IPS DF 6.9 (cell line): ENCODE measurements at regions not wholly inside any gene's neighbourhood (a gene's known extent, or its start where the extent isn't known, plus 50 kb on each side); places are given as distances from the start of the nearest gene placed in this dataset.
"Not testable (repeated sequence)": the region's sequence is repeated elsewhere in the genome, so short reads cannot be mapped to it uniquely, and the experiment has no call there.

Experiments
- DNase-seq: peaks from one replicate; pipeline ENCODE4 v3.0.0-alpha.2; 2013; ENCODE audit warnings: low read depth, low spot score
- H3K27ac ChIP-seq: one replicate; pipeline ENCODE4 v1.5.1; 2013; ENCODE audit warnings: low read length, control low read depth
- H3K27me3 ChIP-seq: 2 replicates; pipeline ENCODE4 v1.6.1; 2013; ENCODE audit warnings: mild to moderate bottlenecking, low read length; ENCODE audit not compliant: control insufficient read depth, insufficient read depth
- H3K36me3 ChIP-seq: 2 replicates; pipeline ENCODE4 v1.6.1; 2013; ENCODE audit warnings: low read length; ENCODE audit not compliant: control insufficient read depth, insufficient read depth
- H3K4me1 ChIP-seq: 2 replicates; pipeline ENCODE4 v1.6.1; 2013; ENCODE audit warnings: low read length; ENCODE audit not compliant: control insufficient read depth, insufficient read depth
- H3K4me3 ChIP-seq: 2 replicates; pipeline ENCODE4 v1.5.1; 2013; ENCODE audit warnings: mild to moderate bottlenecking, low read length
- H3K9me3 ChIP-seq: 2 replicates; pipeline ENCODE4 v1.6.1; 2013; ENCODE audit warnings: low read length, inconsistent platforms; ENCODE audit not compliant: control insufficient read depth, insufficient read depth
- WGBS: extraction: QIAGEN DNeasy Blood & Tissue Kit; methylation state at CpG from one replicate; pipeline ENCODE4 v1.1.7; 2013; ENCODE audit warnings: mixed read lengths, missing lambda C conversion rate; ENCODE audit not compliant: insufficient read length, insufficient coverage; 5-methylcytosine and 5-hydroxymethylcytosine counted together

- no peak overlapping the region for H3K27ac ChIP-seq
- H3K4me3 ChIP-seq, result no peak overlapping the region
- peaks cover 2% of the 10 kb centered on the region; the same call in 1 of the 2 replicates for H3K9me3 ChIP-seq
- H3K27me3 ChIP-seq, result no peaks in the 10 kb centered on the region
- WGBS, result no CpG with 5 or more reads among the region's 2 CpGs
- no peak for DNase-seq
- H3K36me3 ChIP-seq, result no peaks in the 10 kb centered on the region
- H3K4me1 ChIP-seq, result no peaks in the 10 kb centered on the region
These were observed 437.3 kb upstream of the HTR1E start for GRCh38 chr6:86500035-86500434.

DNA sequence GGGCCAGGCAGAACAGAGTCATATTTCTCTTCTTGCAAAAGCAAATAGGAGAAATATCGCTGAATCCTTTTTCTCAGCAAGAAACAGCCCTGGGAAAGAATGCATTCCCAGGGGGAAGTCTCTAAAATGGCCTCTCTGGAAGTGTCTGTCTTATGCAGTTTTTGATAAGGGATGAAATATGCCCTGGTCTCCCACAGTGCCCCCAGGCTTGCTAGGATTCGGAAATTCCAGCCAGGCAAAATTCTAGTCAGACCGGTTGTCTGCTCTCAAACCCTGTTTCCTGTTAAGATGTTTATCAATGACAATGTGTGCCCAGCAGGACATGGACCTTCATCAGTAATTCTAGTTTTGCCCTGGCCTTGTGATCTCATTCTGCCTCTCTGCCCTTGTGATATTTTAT is 448.3 kb upstream of the HTR1E start:
- not testable (repeated sequence) for H3K36me3 ChIP-seq, H3K27me3 ChIP-seq, DNase-seq, H3K27ac ChIP-seq, H3K4me1 ChIP-seq, H3K4me3 ChIP-seq, H3K9me3 ChIP-seq
- WGBS, result no CpG with 5 or more reads among the region's 3 CpGs

DNA sequence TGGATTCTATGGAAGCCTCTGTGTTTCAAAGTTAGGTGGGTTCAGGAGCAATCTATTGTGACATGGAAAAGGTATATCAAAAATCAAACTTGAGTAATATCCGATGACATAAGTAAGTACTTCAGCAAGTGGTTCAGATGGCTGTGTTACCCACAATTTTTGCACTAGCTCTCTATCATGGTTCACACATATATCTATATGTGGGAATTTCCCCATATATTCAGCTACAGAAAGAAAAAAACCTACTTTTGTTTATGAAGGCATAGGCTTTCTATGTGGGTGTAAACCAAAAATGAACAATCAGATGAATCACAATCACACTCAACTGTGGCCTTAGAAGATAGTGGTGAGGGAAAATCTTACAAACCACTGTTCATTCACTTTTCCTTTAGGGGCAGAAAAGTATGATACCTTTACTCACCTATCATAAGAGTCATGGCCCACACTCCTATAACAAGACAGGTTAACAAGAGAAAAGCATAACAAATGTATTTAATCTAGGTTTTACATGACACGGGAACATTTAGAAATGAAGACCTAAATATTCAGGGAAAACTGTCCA is 449.6 kb upstream of the HTR1E start:
- no peaks in the 10 kb centered on the region for H3K27me3 ChIP-seq
- no CpG with 5 or more reads among the region's 2 CpGs for WGBS
- no peak overlapping the region for H3K27ac ChIP-seq
- no peak overlapping the region for H3K4me3 ChIP-seq
- DNase-seq, result no peak
- no peaks in the 10 kb centered on the region for H3K36me3 ChIP-seq
- no peaks in the 10 kb centered on the region for H3K9me3 ChIP-seq
- H3K4me1 ChIP-seq, result no peaks in the 10 kb centered on the region

DNA sequence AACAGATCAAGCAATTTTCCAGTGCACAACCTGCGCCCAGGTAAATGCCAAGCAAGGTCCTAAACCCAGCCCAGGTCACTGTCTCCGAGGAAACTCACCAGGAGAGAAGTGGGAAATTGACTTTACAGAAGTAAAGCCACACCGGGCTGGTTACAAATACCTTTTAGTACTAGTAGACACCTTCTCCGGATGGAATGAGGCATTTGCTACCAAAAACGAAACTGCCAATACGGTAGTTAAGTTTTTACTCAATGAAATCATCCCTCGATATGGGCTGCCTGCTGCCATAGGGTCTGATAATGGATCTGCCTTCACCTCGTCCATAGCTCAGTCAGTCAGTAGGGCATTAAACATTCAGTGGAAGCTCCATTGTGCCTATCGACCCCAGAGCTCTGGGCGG is 459.0 kb upstream of the HTR1E start:
- not testable (repeated sequence) for H3K27ac ChIP-seq, H3K36me3 ChIP-seq, DNase-seq, H3K4me1 ChIP-seq, H3K4me3 ChIP-seq, H3K27me3 ChIP-seq, H3K9me3 ChIP-seq
- WGBS, result no CpG with 5 or more reads among the region's 10 CpGs

DNA sequence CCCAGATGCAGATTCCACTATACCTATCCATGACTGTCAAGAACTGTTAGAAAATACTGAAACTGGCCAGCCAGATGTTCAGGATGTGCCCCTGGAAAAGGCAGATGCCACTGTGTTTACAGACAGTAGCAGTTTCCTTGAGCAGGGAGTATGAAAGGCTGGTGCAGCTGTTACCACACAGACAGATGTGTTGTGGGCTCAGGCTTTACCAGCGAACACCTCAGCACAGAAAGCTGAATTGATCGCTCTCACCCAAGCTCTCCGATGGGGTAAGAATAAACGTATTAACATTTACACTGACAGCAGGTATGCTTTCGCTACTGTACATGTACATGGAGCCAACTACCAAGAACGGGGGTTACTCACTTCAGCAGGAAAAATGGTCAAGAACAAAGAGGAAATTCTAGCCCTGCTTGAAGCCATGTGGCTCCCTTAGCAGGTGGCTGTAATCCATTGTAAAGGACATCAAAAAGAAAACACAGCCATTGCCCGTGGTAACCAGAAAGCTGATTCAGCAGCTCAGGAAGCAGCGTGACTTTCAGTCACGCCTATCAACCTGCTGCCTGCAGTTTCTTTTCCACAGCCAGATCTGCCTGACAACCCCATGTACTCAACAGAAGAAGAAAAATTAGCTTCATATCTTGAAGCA is 459.7 kb upstream of the HTR1E start:
- WGBS, result no CpG with 5 or more reads among the region's 9 CpGs
- Histone ChIP-seq H3K4me3 (no peak overlapping the region), H3K36me3 (no peaks in the 10 kb centered on the region), H3K4me1 (no peaks in the 10 kb centered on the region; the same call in 1 of the 2 replicates), H3K9me3 (no peaks in the 10 kb centered on the region), H3K27me3 (no peaks in the 10 kb centered on the region), H3K27ac (no peak overlapping the region)
- no peak for DNase-seq

DNA sequence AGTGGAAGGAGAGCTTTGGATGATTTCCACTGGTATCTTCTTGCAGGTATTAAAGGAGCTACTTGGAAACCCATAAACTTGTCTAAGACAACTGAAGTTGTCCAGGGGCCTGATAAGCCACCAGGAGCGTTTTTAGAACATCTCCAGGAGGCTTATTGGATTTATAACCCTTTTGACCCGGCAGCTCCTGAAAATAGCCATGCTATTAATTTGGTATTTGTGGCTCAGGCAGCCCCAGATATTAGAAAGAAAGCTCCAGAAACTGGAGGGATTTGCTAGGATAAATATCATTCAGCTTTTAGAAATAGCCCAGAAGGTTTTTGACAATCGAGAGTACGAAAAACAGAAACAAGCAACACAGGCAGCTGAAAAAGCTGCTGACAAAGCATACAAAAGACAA is 461.0 kb upstream of the HTR1E start:
- H3K4me1 ChIP-seq, result no peaks in the 10 kb centered on the region; the same call in 1 of the 2 replicates

DNA sequence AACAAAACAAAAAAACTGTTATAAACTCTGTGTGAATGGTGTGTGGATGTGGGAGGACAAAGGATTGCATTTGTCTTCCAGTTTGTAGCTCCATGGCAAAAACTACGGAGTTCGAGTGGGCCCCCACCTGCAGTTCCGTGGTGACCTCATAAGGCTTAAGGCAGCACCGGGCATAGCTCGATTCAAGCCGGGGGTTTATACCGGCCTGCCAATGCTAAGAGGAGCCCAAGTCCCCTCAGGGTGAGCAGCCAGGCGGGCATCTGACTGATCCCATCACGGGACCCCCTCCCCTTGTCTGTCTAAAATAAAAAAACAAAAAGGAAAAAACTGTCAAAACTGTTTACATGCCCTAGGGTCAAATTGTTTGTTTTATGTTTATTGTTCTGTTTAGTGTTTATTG is 463.2 kb upstream of the HTR1E start:
- no peak for DNase-seq
- Histone ChIP-seq H3K9me3 (no peaks in the 10 kb centered on the region), H3K4me3 (no peak overlapping the region), H3K36me3 (no peaks in the 10 kb centered on the region), H3K27me3 (no peaks in the 10 kb centered on the region), H3K4me1 (no peaks in the 10 kb centered on the region; the same call in 1 of the 2 replicates), H3K27ac (no peak overlapping the region)
- no CpG with 5 or more reads among the region's 9 CpGs for WGBS

More for the DNA sequence above, 461.0 kb upstream of the HTR1E start:
- WGBS, result no CpG with 5 or more reads among the region's 4 CpGs
- H3K27me3 ChIP-seq, result no peaks in the 10 kb centered on the region
- DNase-seq, result no peak
- no peaks in the 10 kb centered on the region for H3K9me3 ChIP-seq
- no peak overlapping the region for H3K27ac ChIP-seq
- H3K4me3 ChIP-seq, result no peak overlapping the region
- H3K36me3 ChIP-seq, result no peaks in the 10 kb centered on the region

- Histone ChIP-seq H3K4me1 (no peaks in the 10 kb centered on the region), H3K27ac (no peak overlapping the region), H3K4me3 (no peak overlapping the region), H3K36me3 (no peaks in the 10 kb centered on the region), H3K9me3 (no peaks in the 10 kb centered on the region), H3K27me3 (no peaks in the 10 kb centered on the region)
- DNase-seq, result no peak
- WGBS, result no CpG with 5 or more reads among the region's 3 CpGs
These were observed 465.5 kb upstream of the HTR1E start for GRCh38 chr6:86471791-86472190.

DNA sequence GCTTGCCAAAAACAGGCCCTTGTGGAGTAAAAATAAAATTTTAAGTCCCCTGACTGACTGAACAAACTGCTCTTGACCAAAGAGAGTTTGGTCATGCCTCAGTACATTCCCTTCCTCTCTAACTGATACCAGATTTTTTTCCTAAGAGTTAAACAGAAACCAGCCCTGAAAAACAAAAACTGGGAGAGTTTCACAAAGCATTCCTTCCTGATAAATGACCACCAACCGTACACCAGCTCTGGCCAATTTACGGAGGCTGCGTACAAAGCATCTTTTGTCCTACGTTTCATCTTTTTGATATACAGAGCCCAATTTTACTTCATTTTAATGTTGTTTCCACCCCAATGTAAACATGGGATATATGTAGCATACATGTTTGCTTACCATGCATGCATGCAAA is 477.4 kb upstream of the HTR1E start:
- no peak overlapping the region for H3K4me3 ChIP-seq
- no peaks in the 10 kb centered on the region for H3K4me1 ChIP-seq
- no peak for DNase-seq
- WGBS, result no CpG with 5 or more reads among the region's 4 CpGs
- H3K36me3 ChIP-seq, result no peaks in the 10 kb centered on the region
- no peak overlapping the region for H3K27ac ChIP-seq
- no peaks in the 10 kb centered on the region for H3K9me3 ChIP-seq
- H3K27me3 ChIP-seq, result no peaks in the 10 kb centered on the region

DNA sequence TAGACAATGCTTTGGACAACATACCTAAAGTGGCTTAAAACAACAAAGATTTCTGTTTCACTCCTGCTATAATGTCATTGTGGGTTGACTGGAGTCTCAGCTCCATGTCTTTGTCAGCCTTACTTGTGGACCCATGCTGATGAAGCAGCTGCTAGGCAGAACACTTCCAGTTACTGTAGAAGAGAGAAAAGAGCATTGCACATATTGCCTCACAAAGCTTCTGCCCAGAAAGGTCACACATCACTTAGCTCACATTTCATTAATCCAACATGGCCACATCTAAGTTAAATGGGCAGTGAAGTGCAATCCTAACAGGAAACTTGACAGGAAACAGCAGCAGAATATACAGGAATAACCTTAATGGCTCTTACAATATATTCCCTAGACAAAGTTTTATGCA is 480.5 kb upstream of the HTR1E start:
- no peaks in the 10 kb centered on the region for H3K27me3 ChIP-seq
- no peak for DNase-seq
- H3K27ac ChIP-seq, result no peak overlapping the region
- H3K4me1 ChIP-seq, result no peaks in the 10 kb centered on the region
- no peak overlapping the region for H3K4me3 ChIP-seq
- no peaks in the 10 kb centered on the region for H3K36me3 ChIP-seq
- H3K9me3 ChIP-seq, result no peaks in the 10 kb centered on the region

GRCh38 chr6:86453232-86453631 is 484.1 kb upstream of the HTR1E start:
- Histone ChIP-seq H3K4me3 (no peak overlapping the region), H3K27ac (no peak overlapping the region), H3K9me3 (no peaks in the 10 kb centered on the region), H3K36me3 (no peaks in the 10 kb centered on the region), H3K4me1 (no peaks in the 10 kb centered on the region), H3K27me3 (no peaks in the 10 kb centered on the region)
- DNase-seq, result no peak
- WGBS, result no CpG with 5 or more reads among the region's 1 CpG
